ENCODE measurements at regions not wholly inside any gene's neighbourhood (a gene's known extent, or its start where the extent isn't known, plus 50 kb on each side); places are given as distances from the start of the nearest gene placed in this dataset.

DNA sequence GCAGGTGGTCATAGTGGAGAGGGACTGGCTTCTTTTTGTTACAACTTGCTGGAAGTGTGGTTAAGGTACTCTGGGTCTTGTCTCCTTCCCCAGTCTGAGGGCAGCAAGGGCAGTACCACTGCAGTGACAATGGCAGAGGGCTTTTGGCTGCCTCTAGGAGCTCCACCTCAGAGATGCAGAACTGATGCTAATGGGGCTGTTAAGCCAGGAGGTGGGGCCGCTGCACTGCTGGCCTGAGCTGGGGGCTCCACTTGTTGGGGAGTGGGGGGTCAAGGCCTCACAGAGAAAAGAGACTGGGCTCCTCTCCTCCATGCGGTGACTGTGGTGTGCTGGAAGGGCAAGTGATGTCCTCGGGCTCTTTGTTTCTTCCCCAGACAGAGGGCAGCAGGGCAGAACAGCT lies 135.7 kb downstream of the DSEL start:
- DNase-seq (ENCODE audit: low read depth, low spot score): no peak

DNA sequence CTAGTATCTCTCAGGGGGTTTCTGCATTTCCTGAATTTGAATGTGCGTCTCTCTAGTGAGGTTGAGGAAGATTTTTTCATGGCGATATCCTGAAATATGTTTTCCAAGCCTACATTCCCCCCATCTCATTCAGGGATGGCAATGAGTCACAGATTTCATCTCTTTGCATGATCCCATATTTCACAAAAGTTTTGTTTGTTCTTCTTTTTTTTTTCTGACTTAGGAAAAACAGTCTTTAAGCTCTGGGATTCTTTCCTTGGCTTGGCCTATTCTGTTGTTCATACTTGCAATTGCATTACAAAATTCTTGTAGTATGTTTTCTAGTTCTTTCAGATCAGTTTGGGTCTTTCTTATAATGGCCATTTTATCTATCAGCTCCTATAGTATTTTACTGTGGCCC lies 136.5 kb downstream of the DSEL start:
- no peak for DNase-seq (ENCODE audit: low read depth, low spot score)

DNA sequence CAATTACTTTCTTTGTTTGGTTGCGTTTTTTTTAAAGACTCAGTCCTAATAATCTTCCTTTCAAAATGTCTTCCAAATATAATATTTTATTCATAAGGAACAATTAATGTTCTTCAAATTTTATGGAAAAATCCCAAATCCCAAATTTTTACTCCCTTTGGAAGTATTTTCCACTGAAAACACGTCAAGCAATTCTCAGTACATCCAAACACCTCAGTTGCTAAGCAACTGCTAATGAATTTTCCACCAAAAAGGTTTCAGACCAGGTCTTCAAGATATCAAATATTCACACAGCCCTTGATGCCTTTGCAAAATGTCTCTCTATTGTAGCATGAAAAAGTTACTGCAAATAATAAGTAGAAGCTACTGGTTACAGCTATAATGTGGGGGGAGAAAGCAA lies 140.1 kb downstream of the DSEL start:
- DNase-seq (ENCODE audit: low read depth, low spot score): no peak

DNA sequence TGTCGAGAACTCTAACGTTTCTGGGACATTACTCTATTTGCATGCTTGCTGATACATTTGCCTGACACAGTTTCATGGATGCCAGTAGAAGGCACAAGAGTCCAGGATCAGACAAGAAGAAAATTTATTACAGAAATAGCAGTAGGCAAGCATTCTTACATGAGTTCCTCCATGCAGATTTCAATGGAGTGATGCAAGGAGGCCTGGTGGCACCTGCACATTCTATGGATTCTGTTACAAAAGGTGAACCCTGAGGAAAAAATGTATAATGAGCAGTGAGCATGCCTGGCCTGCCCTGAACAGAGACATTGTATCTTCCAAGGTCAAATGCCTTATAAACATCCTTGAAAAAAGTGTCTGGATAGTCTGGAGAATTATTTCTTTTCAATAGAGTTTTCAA lies 142.9 kb downstream of the DSEL start:
- no peak for DNase-seq (ENCODE audit: low read depth, low spot score)

DNA sequence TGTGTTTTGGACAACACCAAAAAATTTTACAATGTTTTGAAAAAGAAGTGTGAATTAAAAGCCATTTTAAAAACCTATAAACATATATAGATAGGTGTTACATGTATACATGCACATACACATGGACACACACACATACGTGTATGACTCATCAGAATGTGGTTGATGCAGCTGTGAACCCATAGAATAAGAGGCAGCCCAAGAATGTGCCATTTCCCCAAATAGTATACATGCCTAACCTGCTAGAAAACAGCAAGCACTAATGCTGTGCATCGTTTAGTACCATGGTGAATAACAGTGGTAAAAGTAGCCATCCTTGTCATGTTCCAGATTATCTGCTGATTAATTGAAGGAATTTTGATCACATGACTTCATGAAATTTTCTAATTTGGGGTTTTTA lies 149.0 kb downstream of the DSEL start:
- DNase-seq (ENCODE audit: low read depth, low spot score): no peak

DNA sequence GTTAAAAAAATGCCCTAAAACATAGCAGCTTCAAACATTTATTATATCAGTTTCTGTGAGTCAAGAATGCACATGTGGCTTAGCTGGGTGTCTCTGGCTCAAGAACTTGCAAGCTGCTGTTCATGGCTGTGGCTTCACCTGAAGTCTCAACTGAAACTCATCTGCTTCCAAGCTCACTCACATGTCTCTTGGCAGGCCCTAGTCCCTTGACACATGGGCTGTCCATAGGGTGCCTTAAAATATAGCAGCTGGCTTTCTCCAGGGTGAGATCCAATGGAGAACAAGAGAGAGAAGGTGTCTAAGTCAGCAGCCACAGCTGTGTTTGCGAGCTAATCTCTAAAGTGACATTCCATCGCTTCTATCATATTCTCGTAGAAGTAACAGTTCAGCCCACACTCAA lies 152.8 kb downstream of the DSEL start:
- DNase-seq (ENCODE audit: low read depth, low spot score): no peak

DNA sequence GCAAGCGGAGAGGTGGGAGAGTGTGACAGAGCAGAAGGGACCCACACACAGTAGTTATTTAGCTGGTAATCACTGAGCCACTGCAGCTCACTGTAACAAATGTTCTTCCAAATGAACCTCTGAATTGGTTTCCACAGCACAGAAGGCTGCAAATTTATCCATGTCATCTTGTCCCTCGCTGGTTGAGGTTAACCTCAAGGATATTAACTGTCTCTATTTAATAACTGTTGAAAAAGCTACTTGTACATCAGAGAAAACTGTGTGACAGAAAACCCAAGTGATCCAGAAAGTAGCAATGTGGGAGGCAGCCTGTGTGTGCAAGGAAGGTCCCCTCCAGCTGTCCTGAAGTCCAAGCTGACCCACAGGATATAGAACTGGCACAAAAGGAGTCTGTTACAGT lies 153.6 kb downstream of the DSEL start:
- DNase-seq (ENCODE audit: low read depth, low spot score): no peak

DNA sequence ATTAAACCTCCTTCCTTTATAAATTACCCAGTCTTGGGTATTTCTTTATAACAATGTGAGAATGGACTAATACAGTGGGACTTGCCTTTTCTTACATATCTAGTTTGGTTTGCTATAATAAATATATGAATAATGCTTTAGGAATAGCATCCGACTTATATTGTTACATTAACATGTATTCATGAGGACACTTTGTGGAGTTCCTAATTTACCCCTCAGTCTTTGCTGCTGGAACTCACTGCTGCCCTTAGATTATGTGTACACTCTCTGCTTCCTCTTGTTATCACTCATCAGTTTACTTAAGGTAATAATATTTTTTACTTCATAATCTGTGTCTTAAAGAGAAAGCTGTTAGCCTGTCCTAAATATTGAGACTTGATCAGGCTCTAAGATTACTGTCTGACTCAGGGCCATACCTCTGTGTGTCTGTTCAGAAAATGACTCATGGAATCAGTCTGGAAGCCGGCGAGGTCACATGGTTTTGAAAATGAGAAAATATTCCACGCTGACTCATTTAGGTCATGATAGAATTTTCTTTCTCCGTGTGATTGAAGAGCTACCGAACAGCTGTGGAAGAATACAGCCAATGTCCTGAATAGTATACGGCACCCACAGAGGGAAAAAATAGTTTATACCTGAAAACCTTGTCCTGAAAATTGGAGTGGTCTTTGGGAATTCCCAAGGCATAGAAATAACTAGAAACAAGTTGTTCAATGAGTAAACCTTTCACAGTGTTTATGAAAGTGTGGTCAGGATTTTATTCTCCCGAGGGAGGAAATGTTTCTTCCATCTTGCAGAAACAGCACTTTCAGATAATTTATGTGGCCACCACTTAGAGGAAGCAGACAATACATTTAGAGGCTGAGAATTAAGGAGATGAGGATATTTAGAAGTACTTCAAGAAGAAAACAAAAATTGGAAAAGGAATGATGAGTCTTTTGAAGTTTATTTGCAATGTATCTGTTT lies 156.4 kb downstream of the DSEL start:
- DNase-seq (ENCODE audit: low read depth, low spot score): peak; percentile 7

DNA sequence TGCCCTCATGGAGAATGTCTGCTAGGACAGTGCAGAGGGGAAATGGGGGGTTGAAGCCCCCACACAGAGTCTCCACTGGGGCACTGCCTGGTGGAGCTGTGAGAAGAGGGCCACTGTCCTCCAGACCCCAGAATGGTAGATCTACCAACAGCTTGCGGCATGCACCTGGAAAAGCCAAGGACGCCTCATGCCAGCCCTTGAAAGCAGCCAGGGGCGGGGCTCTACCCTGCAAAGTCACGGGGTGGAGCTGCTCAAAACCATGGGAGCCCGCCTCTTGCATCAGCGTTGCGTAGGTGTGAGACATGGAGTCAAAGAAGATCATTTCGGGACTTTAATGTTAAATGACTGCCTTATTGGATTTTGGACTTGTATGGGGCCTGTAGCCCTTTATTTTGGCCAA lies 157.6 kb downstream of the DSEL start:
- DNase-seq (ENCODE audit: low read depth, low spot score): no peak

DNA sequence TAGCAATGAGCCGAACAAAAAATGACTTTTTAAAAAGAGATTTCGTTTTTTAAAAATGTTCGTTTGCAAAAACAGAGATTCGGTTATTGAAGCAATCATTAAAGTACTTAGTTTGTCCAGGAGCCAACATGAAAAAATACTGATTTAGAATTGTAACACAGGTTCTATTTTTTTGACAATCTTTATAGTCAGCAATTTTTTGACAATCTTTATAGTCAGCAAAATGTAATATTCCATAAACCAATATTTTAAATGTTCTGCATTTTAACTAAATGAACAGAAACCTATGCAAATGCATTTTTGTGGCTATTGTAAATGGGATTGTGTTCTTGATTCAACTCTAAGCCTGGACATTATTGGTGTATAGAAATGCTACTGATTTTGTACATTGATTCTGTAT lies 161.8 kb downstream of the DSEL start:
- no peak for DNase-seq (ENCODE audit: low read depth, low spot score)

DNA sequence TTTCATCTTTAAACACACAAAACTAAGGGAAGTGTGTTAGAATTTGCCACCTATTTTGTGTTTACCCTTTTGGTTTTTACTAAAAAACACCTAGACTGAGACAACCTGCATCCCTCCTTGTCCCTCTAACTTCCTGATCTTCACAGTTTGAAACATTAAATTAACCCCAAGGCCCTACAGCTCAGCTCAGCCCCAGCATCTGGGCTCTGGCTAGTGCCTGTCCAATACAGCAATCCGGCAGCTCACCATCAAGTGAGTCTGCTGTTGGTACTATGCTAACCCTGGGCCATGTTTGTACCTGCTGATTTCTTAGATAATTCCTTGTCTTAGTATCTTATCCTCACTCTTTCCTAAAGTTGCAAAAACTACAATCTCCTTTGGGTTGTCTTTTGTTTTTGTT lies 162.4 kb downstream of the DSEL start:
- DNase-seq (ENCODE audit: low read depth, low spot score): no peak

DNA sequence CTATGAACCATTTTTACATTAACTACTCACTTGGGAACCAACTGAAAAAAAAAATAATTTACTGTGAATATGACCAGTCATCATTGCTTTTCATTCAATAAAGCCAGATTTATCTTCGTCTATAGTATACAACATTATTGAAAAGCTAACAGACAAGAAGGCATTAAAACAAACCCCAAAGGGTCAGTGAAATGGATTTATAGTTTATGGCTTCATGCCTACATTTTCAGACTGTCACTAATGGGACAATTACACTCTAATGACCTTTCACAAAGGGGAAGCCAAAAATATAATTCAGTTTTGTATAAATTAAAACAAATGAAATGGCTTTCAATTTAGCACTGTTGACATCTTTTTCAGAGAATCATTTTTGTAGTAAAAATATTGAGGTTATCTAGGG lies 169.1 kb downstream of the DSEL start:
- no peak for DNase-seq (ENCODE audit: low read depth, low spot score)

DNA sequence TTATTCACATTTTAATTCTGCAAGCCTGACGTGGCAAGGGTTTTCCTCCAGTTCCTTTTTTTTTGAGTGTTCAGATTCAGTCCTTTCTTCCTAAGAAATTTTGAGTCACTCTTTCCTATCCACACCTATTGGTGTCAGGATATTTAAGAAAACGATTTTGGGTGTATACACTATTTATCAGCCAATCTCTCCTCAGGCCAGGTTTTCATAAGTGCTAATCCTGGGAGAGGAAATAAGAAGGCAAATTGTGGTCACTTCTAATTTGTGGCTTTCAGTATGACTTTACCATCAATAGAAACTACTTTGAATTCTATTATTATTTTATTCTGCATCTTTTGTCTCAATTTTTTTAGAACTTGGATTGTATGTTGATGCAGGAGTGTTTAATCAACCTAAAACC lies 174.4 kb downstream of the DSEL start:
- no peak for DNase-seq (ENCODE audit: low read depth, low spot score)

DNA sequence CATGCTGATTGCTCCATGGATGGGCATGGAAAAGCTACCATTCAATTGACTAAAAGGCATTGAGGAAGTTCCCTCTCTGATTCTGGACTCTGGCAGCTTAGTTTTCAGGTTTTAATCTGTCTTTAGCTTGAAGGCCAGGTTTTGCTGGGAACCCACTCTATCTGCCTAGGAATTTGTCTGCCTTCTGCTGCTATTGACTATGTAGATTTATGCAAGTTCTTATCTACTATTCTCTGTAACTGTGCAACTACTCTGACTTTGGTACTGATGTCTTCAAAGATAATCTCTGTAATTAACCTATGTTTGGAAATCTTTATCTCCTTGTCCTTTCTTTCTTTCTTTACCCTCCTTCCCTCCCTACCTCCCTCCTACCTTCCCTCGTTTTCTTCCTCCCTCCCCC lies 178.8 kb downstream of the DSEL start:
- no peak for DNase-seq (ENCODE audit: low read depth, low spot score)

DNA sequence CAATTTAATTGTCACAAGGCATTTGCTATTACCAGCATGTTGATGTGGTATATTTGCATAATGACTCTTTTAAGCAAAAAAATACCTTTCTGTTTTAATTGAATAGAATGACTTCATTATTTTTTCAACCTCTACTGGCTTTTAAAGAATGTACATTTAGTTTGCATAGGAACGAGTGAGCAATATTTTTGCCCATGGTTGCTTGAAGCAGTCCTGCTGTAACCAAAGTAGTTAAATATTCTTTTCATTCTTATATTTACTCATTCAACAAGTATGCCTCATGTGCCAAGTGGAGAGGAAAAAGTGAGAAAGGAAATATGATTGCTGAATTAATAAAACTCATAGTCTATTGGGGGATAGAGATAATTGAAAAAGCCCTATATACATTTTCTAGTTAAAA lies 184.7 kb downstream of the DSEL start:
- no peak for DNase-seq (ENCODE audit: low read depth, low spot score)

DNA sequence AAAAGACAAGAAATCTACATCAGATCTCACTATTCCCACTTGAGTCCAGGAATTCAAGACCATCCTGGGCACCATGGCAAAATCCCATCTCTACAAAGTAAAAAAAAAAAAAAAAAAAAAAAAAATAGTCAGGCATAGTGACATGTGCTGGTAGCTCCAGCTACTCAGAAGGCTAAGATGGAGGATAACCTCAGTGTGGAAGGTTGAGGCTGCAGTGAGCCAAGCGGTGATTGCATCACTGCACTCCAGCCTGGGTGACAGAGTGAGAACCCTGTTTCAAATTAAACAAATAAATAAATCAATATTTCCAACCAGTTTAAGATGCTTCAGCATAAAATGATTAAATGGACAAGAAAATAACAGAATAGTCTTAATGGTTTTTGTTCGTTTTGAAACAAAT lies 197.4 kb downstream of the DSEL start:
- DNase-seq (ENCODE audit: low read depth, low spot score): no peak

DNA sequence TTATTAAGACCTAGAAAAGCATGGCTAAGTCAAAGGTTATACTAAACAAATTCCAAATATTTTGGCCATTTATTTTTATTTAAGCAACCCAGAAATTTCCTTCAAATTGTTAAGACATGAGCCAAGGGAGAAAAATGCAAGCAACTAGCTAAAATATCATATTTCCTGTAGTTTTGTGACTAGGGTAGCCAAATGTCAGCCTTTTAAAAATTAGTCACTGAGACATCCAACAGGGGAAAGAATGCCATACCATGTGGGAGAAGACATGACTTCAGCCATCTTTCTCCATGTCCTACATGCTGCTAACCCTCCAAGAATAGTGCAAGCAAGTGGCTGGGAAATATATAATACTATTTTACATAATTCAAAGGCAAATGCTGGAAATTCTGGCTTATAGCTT lies 197.9 kb downstream of the DSEL start:
- DNase-seq (ENCODE audit: low read depth, low spot score): no peak

DNA sequence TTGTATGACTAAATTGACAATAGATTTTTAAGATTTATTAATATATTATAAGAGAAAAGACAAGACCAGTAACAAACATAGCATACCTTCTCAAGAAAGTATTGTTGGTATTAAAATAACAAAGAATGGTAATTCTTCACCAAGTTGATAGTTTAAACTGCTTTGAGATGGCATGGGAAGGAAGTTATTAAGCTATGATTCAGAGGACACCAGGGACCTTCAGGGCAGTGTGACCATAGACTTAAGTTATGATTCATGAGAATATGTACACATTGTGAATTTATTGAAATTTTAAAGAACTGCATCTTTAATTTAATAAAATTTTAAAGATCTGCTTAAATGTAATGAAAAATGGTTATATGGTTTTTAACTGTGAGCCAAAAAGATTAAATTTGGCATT lies 205.7 kb downstream of the DSEL start:
- DNase-seq (ENCODE audit: low read depth, low spot score): no peak

DNA sequence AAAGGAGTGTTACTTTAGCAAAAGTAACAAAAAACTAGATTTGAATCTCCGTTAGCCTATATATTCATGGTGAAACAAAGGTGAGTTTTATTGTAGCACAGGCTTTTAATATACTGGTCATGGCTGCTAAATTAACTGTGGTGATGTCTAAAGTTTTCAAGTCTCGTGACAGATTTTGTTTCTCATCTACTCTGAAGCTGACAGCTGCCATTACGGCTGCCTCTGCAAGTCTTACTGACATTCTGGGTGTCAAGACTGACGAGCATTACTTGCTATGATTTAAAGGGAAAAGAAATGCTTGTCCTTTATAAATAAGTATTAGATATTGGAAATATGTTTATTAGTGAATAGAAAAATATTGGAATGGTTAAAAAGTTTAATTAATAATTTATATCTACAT lies 207.7 kb downstream of the DSEL start:
- no peak for DNase-seq (ENCODE audit: low read depth, low spot score)

DNA sequence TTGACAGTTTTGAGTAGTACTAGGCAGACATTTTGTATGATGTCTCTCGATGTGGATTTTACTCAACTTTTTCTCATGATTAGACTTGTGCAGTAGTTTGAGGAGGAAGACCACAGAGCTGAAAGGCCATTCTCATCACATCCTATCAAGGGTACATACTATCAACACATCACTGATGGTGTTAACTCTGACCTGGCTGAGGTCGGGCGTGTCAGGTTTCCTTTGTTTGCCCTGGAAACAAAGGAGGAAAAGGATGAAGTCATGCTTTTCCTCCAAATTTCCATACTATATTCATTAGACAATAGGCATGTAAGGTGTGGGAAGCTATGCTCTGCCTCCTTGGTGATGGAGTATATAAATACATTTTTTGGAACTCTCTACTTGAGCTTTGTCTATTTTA lies 211.1 kb downstream of the DSEL start:
- DNase-seq (ENCODE audit: low read depth, low spot score): no peak

DNA sequence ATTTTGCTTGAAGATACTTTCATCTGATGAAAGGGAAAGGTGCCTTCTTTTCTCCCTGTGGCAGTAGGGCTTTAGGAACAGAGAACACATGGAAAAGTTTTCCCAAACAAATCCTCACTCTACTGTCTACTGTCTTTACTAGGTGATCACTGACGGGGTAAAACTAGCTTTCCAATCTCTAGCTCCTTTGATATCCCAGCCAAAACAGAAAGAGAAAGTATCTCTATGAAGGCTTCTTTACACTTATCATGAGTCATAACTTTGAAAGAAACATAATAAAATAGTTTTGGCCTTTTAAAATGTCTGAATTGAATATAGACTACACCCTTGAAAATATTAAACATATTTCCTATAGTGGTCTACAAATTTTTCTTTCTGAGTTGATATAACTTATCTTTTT lies 214.5 kb downstream of the DSEL start:
- DNase-seq (ENCODE audit: low read depth, low spot score): no peak

DNA sequence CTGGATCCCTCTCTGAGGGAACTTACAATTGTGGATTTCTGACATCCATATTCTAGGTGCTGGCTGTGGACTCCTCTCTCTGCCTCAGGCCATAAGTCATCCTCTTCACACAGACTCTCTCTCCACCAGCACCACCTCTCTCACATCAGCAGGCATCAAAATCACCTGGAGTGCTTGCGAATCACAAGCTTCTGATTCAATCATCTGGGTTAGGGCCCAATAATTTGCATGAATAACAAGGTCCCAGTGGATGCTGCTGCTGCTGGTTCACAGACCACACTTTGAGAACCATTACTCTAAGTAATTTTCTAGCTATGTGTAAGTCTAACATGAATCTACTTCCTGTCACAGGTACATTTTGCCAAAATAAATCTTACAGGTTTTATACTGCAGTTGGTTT lies 214.9 kb downstream of the DSEL start:
- no peak for DNase-seq (ENCODE audit: low read depth, low spot score)

DNA sequence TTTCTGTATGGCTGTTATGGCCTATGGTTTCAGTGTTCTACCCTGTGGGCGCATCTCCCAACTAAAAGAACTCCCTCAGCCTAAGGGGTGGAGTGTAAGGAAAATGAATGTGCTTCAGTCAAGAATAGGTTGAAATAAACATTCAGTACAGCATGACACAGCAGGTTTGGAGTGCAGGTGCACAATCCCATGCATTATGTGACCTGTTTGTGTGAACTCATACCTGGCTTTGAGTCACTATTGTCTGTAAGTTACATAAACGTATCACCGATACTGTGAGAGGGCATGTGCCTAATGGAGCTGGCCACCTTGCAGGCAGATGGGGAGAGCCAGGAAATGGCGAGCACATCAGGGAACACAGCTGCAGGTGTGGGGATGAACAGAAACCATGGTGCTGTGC lies 216.0 kb downstream of the DSEL start:
- no peak for DNase-seq (ENCODE audit: low read depth, low spot score)

DNA sequence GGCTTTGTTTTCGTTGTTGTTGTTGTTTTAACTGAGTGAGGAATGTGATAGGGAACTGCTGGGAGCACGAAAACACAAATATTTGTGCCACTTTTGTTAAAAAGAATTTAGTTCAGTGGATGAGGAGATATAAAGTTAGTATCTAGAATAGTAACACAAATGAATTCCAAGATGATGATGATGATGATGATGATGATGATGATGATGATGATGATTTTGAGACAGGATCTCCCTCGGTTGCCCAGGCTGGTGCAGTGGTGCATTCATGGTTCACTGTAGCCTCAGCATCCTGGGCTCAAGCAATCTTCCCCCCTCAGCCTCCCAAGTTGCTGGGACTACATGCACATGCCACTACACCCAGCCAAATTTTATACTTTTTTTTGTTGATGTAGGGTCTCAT lies 223.7 kb downstream of the DSEL start:
- no peak for DNase-seq (ENCODE audit: low read depth, low spot score)

Measured in activated naive CD8-positive, alpha-beta T cell treated with anti-CD3 and anti-CD28 coated beads, Interleukin-2, amount 50 U/mL, for 16 hours (primary cell).